CD4-positive, alpha-beta T cell treated with Interleukin-21 for 1 hour (primary cell): ENCODE measurements at regions not wholly inside any gene's neighbourhood (a gene's known extent, or its start where the extent isn't known, plus 50 kb on each side); places are given as distances from the start of the nearest gene placed in this dataset.
A peak's percentile ranks its signal among the peaks of the same experiment; 100 is the strongest.

Experiments
- DNase-seq: peaks from one replicate; pipeline ENCODE4 v3.0.0-alpha.2; 2020

DNA sequence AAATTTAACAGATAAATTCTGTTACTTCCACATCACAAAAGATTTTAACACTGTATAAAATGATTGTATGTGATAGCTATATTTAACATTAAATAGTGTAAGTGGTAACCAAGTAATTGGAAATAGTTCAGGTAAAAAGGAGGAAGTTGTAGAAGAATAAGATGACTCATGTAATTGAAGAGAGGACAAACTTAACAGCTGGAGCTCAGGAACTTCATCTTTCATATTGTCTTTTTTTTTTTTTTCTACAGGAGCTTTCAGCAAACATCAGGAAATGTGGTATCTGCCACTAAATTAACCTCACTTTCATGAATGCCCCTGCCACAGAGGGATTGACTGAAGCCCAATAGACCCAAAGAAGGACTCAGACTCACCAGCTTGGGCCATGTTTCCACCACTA, 188.4 kb upstream of the VEGFC start:
- DNase-seq, result no peak

DNA sequence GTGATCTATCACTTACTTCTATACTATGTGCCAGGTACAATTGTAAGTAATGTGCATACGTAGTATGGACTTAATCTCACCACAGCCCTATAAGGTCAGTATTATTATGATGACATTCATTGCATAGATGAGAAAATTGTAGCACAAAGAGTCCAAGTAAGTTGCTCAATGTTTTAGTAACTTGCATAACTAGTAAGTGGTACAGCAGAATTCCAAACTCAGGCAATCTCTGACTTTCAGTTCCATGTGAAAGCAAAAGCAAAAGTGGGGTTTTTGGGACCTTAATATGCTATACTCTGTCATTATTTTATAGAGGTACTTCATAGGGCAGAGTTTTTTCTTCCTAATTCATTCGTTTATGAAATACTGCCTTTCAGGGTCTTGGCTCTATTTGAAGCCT, 188.8 kb upstream of the VEGFC start:
- no peak for DNase-seq

DNA sequence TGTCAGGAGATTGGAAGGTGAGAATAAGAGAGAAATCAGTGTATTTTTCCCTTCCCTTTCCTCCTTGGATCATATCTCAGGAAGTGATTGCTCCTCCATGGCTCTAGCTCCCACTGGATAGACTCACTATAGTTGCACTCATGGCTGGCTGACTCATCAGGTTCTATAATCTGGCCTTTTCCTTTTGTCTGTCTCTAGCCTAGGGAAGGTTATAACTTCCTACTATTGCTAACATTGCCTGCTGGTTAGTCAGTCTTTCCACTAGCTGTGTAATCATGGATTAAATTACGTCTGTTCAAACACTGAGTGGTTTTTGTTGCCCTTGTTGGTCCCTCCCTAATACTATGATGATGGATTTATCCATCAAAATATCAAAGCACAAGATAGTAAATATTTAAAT, 195.5 kb upstream of the VEGFC start:
- no peak for DNase-seq

DNA sequence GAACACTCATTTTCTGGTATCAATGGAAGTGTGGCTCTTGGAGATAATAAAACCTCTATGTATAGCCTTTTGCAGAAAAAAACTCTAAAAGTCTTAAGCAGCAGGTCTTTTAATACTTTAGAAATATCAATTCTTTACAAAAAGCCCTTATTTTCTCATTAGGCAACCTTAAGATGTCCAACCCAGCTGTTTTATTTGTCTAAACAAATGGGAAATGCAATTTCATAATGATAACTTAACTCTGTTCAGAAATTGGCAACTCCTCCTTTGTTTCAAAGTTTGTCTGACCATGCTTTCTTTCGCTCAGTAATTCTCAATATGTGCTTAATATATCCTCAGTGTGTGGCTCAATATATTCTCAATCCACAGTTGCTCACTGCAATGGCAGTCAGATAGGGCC, 196.5 kb upstream of the VEGFC start:
- no peak for DNase-seq

DNA sequence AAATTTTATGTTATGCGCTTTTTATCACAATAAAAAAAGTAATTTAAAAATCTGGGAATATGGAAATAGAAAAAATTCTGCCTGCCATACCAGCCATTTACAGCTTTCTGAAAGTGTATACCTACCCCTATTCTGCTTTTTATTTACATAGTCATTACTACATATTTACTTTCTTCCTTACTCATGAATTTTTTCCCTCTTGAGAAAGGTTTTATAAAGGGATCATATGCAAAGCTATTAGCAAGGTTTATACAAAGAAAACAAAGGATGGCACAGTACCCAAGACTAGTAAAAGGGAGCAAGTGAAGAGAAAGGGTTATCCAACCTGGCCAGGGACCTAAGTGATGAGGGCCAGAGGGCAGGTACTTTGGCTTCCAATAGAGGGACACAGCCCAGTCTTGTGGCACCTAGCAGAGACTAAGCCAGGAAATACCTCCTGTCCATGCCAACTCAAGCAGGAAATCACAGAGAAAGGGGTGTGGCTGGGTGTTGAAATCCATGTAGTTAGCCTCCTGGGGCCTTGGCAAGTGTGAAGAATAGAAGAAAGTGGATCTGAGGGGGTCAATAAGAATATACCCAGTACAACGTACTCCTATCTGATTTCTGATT, 207.3 kb upstream of the VEGFC start:
- no peak for DNase-seq

DNA sequence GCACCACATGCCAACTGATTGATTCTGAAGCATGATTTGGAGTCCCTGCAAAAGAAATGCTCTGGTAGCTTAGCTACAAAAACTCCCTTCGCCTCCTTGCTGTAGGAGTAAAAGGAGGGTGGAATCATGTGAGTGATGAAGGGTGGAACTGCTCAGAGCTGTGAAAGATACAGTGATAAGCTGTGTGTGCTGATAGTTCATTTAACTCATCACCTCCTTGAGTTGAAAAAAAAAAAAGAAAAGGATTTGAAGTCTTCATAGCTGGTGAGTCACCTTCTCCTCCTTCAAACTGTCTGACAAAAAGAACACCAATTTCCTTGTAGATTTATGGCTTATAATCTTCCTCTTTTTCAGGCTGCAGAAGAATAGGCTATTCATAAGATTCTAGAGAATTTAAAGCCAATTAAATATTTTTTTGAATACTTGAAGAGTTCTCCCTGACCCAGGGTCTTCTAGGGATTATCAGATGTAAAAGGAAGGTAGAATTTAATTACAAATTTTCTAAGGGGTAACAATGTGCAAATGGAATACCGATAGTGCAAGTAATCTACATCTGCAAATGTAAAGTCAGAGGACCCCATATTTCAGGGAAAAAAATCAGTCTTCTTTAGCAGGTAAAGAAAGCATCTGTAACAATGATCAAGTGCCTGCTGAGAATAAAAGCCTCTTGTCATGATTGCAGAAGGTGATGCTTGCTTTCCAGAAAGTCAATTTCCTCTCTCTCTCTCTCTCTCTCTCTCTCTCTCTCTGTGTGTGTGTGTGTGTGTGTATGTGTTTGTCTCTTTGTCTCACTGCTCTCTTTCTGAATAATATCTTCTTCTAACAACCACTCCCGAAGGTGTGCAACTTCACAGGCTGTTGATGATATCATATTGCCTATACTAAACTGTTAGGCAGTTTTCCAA, 208.8 kb upstream of the VEGFC start:
- DNase-seq, result no peak

DNA sequence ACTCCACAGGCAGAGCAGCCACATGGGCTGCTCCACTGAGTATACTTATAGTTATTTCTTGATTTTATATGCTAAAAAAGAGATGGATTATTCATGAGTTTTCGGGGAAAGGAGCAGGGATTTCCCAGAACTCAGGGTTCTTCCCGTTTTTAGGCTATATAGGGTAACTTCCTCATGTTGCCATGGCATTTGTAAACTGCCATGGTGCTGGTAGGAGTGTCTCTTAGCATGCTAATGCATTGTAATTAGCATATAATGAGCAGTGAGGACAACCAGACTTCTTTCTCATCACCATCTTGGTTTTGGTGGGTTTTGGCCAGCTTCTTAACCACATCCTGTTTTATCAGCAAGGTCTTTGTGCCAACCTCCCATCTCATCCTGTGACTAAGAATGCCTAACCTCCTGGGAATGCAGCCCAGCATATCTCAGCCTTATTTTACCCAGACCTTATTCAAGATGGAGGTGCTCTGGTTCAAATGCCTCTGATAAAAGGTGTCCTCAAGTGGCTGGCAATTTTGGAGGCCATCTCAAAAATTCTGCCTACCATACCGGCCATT, 213.0 kb upstream of the VEGFC start:
- no peak for DNase-seq

DNA sequence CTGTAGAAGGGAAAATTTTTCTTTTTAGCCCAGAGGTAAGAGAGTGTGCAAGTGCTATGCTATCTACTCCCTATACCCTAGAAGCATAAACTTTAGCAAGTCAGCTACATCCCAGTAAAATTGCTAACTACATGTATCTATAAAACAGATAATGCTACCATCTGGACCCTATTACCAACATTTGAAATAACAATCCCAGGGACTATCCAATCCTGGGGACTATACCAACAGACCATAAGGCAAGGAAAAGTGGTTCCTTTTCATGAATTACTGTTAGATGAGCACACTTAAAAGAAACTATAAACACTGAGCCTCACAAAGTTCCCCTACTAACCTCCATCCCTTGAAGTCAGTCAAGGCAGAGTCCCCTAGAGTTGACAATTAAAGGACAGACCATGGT, 213.6 kb upstream of the VEGFC start:
- DNase-seq, result no peak

DNA sequence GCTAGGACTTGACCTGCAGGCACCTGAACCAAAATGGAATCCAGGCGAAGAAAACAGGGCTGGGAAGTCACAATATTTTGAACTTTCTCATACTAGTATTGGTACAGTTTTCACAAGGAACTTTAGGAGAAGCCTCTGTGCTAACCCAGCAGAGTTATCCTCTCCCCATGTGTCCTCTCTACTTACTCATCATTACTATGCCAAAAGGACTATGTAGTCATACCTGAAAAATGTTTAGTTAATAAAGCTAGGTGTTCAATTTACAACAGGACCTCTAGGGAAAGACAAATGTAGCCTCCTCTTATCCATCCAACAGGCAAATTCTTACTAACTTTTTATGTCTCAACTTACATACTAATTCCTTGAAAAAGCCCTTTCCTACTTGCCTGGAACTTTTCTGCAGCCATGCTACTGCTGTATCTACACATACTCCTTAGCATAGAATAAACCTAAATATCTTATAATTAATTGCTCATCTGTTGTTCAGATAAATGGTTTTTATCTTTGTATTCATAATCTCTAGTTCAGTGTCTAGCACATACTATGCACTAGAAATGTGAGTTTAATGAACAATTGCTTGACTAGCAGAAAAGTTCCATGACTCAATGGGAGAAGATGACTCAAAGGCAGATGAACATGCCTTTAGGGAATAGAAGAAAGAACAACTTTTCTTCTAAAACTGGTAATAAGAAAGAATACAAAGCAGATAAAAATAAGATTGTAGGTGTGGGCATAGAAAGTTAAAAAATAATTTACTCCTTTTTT, 215.5 kb upstream of the VEGFC start:
- DNase-seq, result no peak

DNA sequence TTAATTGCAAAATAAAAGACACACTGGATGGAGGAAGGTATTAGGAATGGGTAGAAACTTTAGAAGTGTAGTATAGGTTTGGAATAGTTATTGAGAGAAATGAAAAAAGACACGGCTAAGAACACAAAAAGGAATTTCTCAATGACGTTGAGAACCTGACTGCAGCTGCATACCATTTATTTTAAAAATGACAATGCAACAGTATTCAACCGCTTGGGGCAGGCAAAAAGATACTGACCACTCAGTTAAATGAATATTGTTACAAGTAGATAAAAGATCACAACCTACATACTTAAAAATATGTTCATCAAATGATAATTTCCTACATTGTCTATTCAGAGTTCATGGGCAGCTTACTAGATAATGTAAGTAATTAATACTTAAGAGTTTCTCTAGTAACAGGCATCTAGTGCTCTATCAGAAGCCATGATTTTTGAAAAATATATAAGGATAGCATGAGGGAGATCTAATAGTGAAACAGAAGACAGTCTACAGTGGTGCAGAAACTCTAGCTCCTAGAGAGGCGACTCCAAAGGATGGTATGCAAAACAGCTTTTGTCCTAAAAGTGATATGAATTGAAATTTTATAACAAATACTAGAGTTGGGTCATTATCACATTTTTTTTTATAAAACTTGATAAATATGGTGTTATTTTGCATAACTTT, 216.2 kb upstream of the VEGFC start:
- no peak for DNase-seq

DNA sequence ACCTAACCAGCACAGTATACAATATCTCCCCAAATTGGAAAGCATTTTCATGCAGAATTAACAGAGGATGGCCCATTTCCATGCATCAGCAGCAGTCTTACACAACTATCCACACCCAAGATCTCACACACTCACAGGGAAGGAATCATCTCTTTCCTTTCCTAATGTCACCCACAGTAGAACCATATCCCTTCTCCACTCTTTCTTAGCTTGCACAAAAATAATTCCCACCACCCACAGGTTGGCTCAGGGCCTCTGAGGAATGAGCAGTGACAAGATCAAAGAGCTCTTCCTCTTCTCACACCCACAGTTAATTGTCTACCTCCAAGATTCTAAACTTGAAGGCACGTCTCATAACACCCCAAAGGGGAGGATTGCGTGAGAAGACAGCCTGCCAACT, 217.7 kb upstream of the VEGFC start:
- DNase-seq, result no peak

DNA sequence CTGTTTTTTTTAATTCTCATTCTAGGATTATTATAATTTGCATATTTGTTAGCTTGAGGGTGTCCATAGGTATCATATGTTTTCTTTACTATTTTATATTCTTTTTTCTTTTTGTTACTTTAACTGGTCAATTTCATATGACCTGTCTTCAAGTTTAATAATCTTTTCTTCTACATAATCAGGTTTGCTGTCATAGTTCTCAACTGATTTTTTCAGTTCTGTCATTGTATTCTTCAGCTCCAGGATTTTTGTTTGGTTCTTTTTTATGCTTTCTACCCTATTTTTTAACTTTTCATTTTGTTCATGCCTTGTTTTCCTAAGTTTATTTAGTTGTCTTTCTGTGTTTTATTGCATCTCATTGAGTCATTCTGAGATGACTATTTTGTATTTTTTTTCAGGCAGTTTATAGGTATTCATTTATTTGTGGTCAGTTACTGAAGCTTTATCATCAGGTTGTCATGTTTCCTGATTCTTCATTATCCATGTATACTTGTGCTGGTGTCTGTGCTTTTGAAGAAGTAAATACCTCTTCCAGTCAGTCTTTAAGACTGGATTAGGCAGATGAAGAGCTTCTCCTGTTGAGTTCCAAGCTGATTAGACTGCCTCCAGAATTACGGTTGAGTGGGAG, 220.3 kb upstream of the VEGFC start:
- DNase-seq, result no peak

DNA sequence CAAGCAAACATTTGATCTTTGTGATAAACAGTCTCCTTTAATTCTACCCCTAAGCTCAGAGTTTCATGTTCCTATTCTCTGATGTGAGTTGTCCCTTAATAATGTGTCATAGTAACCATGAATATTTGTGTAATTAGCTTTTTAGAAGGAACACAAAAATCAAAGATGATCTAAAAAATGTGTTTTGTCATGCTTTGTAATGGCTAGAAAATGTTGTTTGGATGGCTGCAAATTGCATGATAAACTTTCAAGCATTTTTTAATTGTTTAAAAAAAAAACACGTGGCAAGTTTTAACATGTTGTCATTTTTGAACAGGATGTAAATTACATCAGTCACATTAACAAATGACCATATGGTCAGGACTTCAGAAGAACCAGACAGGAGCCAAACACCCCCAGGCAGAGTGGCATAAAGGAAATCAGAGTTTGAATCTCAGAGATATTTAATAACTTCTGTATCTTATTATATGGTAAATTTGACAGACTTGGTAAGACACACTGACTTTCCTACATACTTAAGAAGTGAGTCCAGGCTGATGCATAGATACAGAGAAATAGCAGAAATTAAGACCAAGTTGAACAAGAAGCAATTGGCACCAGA, 223.9 kb upstream of the VEGFC start:
- DNase-seq, result no peak

DNA sequence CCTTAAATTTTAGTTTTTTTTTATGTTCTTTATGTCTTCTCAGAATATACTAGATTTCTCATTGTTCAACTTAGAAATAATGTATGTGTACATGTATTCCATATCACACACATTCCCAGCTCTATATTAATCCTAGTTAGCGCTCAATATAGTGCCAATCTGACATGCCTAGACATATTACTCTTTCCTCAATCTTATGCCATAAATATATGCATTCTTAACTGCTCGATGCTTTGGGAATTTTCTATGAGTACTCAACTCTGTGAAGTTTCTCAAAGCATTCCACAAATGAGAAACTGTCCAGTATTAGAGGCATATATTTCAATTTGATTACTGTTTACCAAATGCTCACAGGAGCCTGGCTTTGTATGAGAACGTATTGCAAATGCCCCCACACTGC, 231.2 kb upstream of the VEGFC start:
- DNase-seq, result no peak

DNA sequence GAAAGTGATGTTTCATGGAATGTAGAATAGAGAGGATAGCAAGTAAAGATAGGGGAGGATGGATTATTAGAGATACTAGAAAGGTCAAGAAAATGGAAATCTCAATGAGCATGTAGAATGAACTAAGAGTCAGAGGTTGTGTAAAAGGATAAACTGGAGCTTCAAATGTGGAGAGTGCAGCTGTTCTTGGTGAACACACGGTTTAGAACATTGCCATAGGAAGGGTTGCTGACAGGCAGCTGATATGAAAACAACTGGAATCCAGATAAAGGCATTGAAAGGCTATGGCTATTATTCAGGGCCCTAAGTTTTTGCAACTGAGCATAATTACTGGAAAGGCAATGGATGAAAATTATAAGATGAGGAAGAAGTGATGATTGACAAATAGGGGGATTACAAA, 239.6 kb upstream of the VEGFC start:
- DNase-seq, result no peak

DNA sequence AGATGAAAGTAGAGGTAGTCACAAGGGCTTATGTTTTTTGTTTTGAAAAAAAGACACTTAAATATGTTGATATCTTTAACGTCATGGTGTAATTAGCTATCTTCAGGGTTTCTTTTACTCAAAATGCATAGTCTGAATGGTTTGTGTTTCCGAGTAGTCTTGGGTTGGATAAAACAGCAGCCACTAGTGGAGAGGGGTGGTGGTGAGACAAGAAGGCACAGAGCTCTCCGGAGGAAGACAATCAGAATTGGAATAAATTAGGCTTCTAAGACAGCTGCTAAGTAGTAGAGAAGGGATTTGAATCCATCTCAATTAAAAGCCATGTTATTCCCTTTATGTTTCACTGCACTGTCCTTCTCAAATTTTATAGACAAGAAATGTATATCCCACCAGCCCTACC, 240.4 kb upstream of the VEGFC start:
- no peak for DNase-seq

DNA sequence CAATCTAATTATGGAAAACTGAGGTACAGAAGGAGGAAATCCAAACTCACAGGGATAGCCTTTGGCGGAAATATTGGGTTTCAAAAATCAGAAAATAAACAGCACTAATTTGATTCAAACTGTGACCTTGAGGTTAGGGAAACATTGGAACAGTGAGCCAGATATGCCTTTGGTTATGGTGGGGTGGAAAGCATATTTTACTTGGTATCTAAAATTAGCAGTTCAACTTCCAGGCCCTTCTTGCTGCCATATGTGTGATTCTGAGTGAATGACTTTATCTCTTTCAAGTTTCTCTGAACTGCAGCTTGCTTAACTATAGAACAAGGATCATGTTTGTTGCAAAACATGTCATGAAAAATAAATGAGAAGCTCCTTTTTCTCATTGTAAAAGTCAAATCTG, 240.9 kb upstream of the VEGFC start:
- DNase-seq, result no peak

DNA sequence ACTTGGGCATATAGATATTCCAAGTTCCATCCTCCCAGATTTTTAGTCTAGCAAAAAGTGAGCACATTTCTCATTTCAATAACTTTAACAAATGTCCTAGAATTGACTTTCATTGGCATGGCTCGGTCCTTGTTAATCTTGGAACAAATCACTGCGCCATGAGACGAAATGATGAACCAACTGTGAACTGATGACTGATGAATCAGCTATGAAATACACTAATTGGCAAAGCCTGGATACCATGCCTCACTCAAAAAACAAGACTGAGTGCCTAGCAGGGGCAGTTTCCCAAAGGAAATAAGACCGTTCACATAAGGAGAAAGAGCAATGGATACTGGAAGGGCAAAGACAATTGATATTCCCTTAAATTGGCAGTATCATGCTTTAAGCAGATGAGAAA, 248.6 kb upstream of the VEGFC start:
- no peak for DNase-seq

DNA sequence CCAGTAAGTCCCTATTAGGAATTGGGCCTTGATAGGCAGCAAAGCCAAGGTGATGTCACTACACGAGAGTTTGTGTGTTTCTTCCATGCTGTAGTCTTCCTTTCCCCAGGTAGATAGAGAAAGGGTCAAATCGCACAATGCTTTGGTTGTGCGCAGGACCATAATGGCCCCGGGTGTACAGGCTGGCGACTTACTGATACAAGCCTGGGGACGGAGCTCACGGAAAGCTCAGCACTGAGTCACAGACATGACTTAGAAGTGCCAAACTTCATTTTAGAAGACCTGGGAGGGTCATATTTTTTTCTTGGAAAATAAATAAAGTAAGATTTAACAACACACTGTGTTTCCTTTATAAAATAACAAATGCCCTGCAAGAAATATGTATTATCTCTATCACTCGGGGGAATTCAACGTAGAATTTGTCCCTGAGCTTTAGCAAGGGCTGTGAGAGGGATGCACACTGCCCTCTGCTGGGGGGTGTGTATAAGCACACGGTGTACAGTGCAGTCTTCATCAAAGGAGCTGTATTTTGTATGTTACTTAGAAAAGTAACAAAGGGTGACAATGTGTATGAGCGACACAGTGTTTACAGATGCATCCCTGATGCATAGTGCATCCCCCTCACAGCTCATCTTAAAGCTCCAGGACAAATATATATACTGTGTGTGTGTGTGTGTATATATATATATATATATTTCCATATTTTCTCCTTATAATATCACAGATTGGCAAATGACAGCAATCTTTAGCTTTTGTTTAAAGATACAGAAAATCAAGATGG, 254.5 kb upstream of the VEGFC start:
- DNase-seq, result peak; percentile 37

DNA sequence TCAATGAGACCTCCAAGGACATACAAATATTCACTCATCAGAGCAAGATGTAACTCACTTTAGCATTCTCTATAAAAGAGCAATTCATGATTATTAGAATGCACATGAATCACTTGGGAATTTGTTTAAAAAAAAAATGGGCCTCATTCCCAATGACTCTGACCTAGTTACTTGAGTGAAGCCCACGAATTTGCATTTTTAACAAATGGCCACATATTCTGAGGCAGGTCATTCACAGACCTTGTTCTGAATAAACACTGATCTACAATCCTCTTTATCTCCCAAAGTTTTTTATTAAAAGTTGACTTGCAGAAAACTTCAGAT, 255.1 kb upstream of the VEGFC start:
- no peak for DNase-seq

DNA sequence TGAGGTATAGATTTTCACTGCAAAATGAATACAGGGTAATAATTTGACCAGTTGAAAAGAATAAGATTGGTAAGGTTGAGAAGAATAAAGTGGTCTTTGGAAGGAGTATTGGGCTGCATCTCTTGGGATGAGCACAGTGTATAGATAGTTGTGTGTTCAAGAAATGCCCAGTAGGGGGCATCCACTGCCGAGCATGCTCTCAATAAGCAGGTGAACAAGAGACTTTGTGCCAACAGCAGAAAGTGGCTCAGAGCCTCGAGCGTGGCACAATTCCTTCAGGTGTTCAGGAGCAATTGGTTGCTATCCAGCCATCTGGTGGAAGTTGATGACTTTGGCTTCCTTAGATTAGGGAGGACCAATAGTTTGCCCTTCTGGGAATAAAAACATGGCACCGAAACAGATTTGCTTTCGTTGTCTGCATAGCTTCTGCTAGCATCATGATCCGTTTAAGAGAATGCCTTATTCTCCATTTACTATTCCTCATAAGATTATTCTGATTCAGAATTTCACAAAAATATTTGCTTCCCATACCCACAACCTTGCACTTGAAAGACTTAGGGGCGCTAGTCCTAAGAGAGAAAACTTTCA, 258.1 kb upstream of the NEIL3 start:
- DNase-seq, result peak; percentile 23
